NCI-H524 (cell line): ENCODE measurements at regions not wholly inside any gene's neighbourhood (a gene's known extent, or its start where the extent isn't known, plus 50 kb on each side); places are given as distances from the start of the nearest gene placed in this dataset.
A peak's percentile ranks its signal among the peaks of the same experiment; 100 is the strongest.
"Not testable (repeated sequence)": the region's sequence is repeated elsewhere in the genome, so short reads cannot be mapped to it uniquely, and the experiment has no call there.

Experiments
- DNase-seq, 2 experiments: peaks; one replicate each; lab custom pipeline; 2025; lab: John Stamatoyannopoulos, UW

GRCh38 chr5:155512329-155512728 is 498.8 kb downstream of the KIF4B start:
- DNase-seq = no peak

- no peak for DNase-seq
Measured at GRCh38 chr5:155514105-155514563, 500.6 kb downstream of the KIF4B start.

- peak in 1 of 2 experiments; percentile 3 for DNase-seq
Measured at GRCh38 chr5:155522540-155522939, 509.0 kb downstream of the KIF4B start.

GRCh38 chr5:155529362-155529761 is 515.8 kb downstream of the KIF4B start:
- DNase-seq = peak; percentile 28 to 48

- DNase-seq = no peak
Measured at GRCh38 chr5:155530046-155530445, 516.5 kb downstream of the KIF4B start.

- DNase-seq = no peak
Measured at GRCh38 chr5:155532621-155533311, 519.2 kb downstream of the KIF4B start.

- DNase-seq = no peak
Measured at GRCh38 chr5:155540000-155540595, 526.5 kb downstream of the KIF4B start.

- DNase-seq = no peak
Measured at GRCh38 chr5:155546075-155546474, 532.5 kb downstream of the KIF4B start.

- DNase-seq = peak in 1 of 2 experiments; percentile 3
Measured at GRCh38 chr5:155554500-155554899, 540.9 kb downstream of the KIF4B start.

GRCh38 chr5:155556222-155556621 is 542.7 kb downstream of the KIF4B start:
- DNase-seq = no peak

GRCh38 chr5:155556700-155557099 is 543.1 kb downstream of the KIF4B start:
- no peak for DNase-seq

- no peak for DNase-seq
Measured at GRCh38 chr5:155562158-155562557, 548.6 kb downstream of the KIF4B start.

- DNase-seq = no peak
Measured at GRCh38 chr5:155564541-155564940, 551.0 kb downstream of the KIF4B start.

GRCh38 chr5:155575861-155576260 is 562.3 kb downstream of the KIF4B start:
- DNase-seq = no peak

GRCh38 chr5:155586808-155587207 is 573.3 kb downstream of the KIF4B start:
- DNase-seq = not testable (repeated sequence)

- DNase-seq = peak in 1 of 2 experiments; percentile 46
Measured at GRCh38 chr5:155587458-155587857, 573.9 kb downstream of the KIF4B start.

GRCh38 chr5:155591273-155591672 is 577.7 kb downstream of the KIF4B start:
- DNase-seq = peak in 1 of 2 experiments; percentile 17

GRCh38 chr5:155594270-155594669 is 580.7 kb downstream of the KIF4B start:
- no peak for DNase-seq

- no peak for DNase-seq
Measured at GRCh38 chr5:155595791-155596190, 582.2 kb downstream of the KIF4B start.

- DNase-seq = peak; percentile 58 to 85
Measured at GRCh38 chr5:155598552-155598951, 585.0 kb downstream of the KIF4B start.

- peak in 1 of 2 experiments; percentile 56 for DNase-seq
Measured at GRCh38 chr5:155605920-155606319, 592.4 kb downstream of the KIF4B start.

GRCh38 chr5:155616779-155617392 is 603.3 kb downstream of the KIF4B start:
- DNase-seq = peak in 1 of 2 experiments; percentile 57

GRCh38 chr5:155619688-155620087 is 606.1 kb downstream of the KIF4B start:
- no peak for DNase-seq
